Activated CD4-positive, alpha-beta T cell treated with anti-CD3 and anti-CD28 coated beads for 36 hours (primary cell): ENCODE measurements at regions not wholly inside any gene's neighbourhood (a gene's known extent, or its start where the extent isn't known, plus 50 kb on each side); places are given as distances from the start of the nearest gene placed in this dataset.

ENCODE experiments used
- ATAC-seq: fragments of 200-7000 bp; cut with Tn5 transposase; one replicate; pipeline ENCODE4 v1.10.0; 2021; ENCODE audit warnings: mild to moderate bottlenecking, moderate library complexity
- CTCF ChIA-PET: fragments of 350-600 bp; sonication (Branson Sonifier 250); formaldehyde crosslinking; loops from one replicate; lab custom pipeline; 2021; ENCODE audit warnings: antibody characterized with exemption; lab: Charles Lee
- POLR2A ChIA-PET: fragments of 350-600 bp; sonication (Branson Sonifier 250); formaldehyde crosslinking; loops from one replicate; lab custom pipeline; 2021; ENCODE audit warnings: antibody characterized with exemption, inconsistent platforms; lab: Charles Lee
- DNase-seq: peaks from one replicate; pipeline ENCODE4 v3.0.0-alpha.2; 2020
- H3K27ac Mint-ChIP-seq: one replicate; pipeline ENCODE4 v1.8.0; 2021; ENCODE audit warnings: mixed read lengths
- H3K27me3 Mint-ChIP-seq: one replicate; pipeline ENCODE4 v1.8.0; 2021; ENCODE audit warnings: mixed read lengths
- H3K36me3 Mint-ChIP-seq: one replicate; pipeline ENCODE4 v1.8.0; 2021; ENCODE audit warnings: low read depth, mixed read lengths
- H3K4me1 Mint-ChIP-seq: one replicate; pipeline ENCODE4 v1.8.0; 2021; ENCODE audit warnings: mixed read lengths
- H3K4me3 Mint-ChIP-seq: one replicate; pipeline ENCODE4 v1.8.0; 2021; ENCODE audit warnings: mild to moderate bottlenecking, moderate library complexity, mixed read lengths
- H3K9me3 Mint-ChIP-seq: one replicate; pipeline ENCODE4 v1.8.0; 2021; ENCODE audit warnings: low read depth, mixed read lengths
- intact Hi-C, 2 experiments: fragments of 100-400 bp; cut with DNase I in 1 of 2; cut with micrococcal nuclease in 1 of 2; formaldehyde crosslinking; loops; one replicate each; pipeline versions ENCODE4 v1.14.2 to v1.15.1; 2022 to 2024; cut with DNase I, micrococcal nuclease

GRCh38 chr22:48445113-48445827 is 1382.4 kb downstream of the BRD1 start:
- Mint-ChIP-seq H3K9me3 (no peaks in the 10 kb centered on the region), H3K4me3 (no peak overlapping the region), H3K27me3 (peaks cover 2% of the 10 kb centered on the region), H3K27ac (no peak overlapping the region), H3K36me3 (no peaks in the 10 kb centered on the region), H3K4me1 (no peaks in the 10 kb centered on the region)
- DNase-seq (no peak), ATAC-seq (no peak)
- ChIA-PET POLR2A (no interaction called here), CTCF (no interaction called here)
- intact Hi-C loops = no loop called here

- CTCF ChIA-PET = no interaction called here
- no peak overlapping the region for H3K27ac Mint-ChIP-seq
- no peaks in the 10 kb centered on the region for H3K36me3 Mint-ChIP-seq
- no peaks in the 10 kb centered on the region for H3K4me1 Mint-ChIP-seq
- intact Hi-C loops = no loop called here
- no peak overlapping the region for H3K4me3 Mint-ChIP-seq
- POLR2A ChIA-PET = no interaction called here
- no peaks in the 10 kb centered on the region for H3K9me3 Mint-ChIP-seq
- DNase-seq (no peak), ATAC-seq (no peak)
- no peaks in the 10 kb centered on the region for H3K27me3 Mint-ChIP-seq
These were observed 1383.2 kb downstream of the BRD1 start for GRCh38 chr22:48444320-48445112.

- no peaks in the 10 kb centered on the region for H3K36me3 Mint-ChIP-seq
- H3K27ac Mint-ChIP-seq = no peak overlapping the region
- no peak overlapping the region for H3K4me3 Mint-ChIP-seq
- no peaks in the 10 kb centered on the region for H3K27me3 Mint-ChIP-seq
- no peaks in the 10 kb centered on the region for H3K4me1 Mint-ChIP-seq
- ChIA-PET CTCF (no interaction called here), POLR2A (no interaction called here)
- DNase-seq (no peak), ATAC-seq (no peak)
- intact Hi-C loops = no loop called here
- no peaks in the 10 kb centered on the region for H3K9me3 Mint-ChIP-seq
These were observed 1384.0 kb downstream of the BRD1 start for GRCh38 chr22:48443680-48444079.

GRCh38 chr22:48442663-48443062 is 1385.0 kb downstream of the BRD1 start:
- H3K36me3 Mint-ChIP-seq = no peaks in the 10 kb centered on the region
- ChIA-PET POLR2A (no interaction called here), CTCF (no interaction called here)
- H3K9me3 Mint-ChIP-seq = no peaks in the 10 kb centered on the region
- H3K27ac Mint-ChIP-seq = no peak overlapping the region
- DNase-seq = no peak
- H3K4me3 Mint-ChIP-seq = no peak overlapping the region
- ATAC-seq = no peak
- intact Hi-C loops = no loop called here
- H3K27me3 Mint-ChIP-seq = no peaks in the 10 kb centered on the region
- H3K4me1 Mint-ChIP-seq = no peaks in the 10 kb centered on the region

- Mint-ChIP-seq H3K27ac (no peak overlapping the region), H3K27me3 (no peaks in the 10 kb centered on the region), H3K4me1 (no peaks in the 10 kb centered on the region), H3K36me3 (no peaks in the 10 kb centered on the region), H3K9me3 (no peaks in the 10 kb centered on the region), H3K4me3 (no peak overlapping the region)
- POLR2A ChIA-PET = no interaction called here
- intact Hi-C loops = no loop called here
- ATAC-seq (no peak), DNase-seq (no peak)
- CTCF ChIA-PET = no interaction called here
These were observed 1386.2 kb downstream of the BRD1 start for GRCh38 chr22:48441553-48441850.

GRCh38 chr22:48440673-48441552 is 1386.8 kb downstream of the BRD1 start:
- no peak overlapping the region for H3K27ac Mint-ChIP-seq
- intact Hi-C loops = no loop called here
- no peaks in the 10 kb centered on the region for H3K9me3 Mint-ChIP-seq
- POLR2A ChIA-PET = no interaction called here
- CTCF ChIA-PET = no interaction called here
- no peaks in the 10 kb centered on the region for H3K27me3 Mint-ChIP-seq
- ATAC-seq (no peak), DNase-seq (no peak)
- H3K4me1 Mint-ChIP-seq = no peaks in the 10 kb centered on the region
- no peaks in the 10 kb centered on the region for H3K36me3 Mint-ChIP-seq
- H3K4me3 Mint-ChIP-seq = no peak overlapping the region

- ChIA-PET POLR2A (no interaction called here), CTCF (no interaction called here)
- Mint-ChIP-seq H3K9me3 (no peaks in the 10 kb centered on the region), H3K36me3 (no peaks in the 10 kb centered on the region), H3K4me1 (no peaks in the 10 kb centered on the region), H3K27me3 (no peaks in the 10 kb centered on the region), H3K27ac (no peak overlapping the region), H3K4me3 (no peak overlapping the region)
- no peak for DNase-seq
- ATAC-seq = no peak
- intact Hi-C loops = no loop called here
These were observed 1387.5 kb downstream of the BRD1 start for GRCh38 chr22:48440176-48440575.

GRCh38 chr22:48439560-48440135 is 1388.0 kb downstream of the BRD1 start:
- POLR2A ChIA-PET = no interaction called here
- no peaks in the 10 kb centered on the region for H3K36me3 Mint-ChIP-seq
- no peaks in the 10 kb centered on the region for H3K4me1 Mint-ChIP-seq
- no peak overlapping the region for H3K4me3 Mint-ChIP-seq
- no peak for ATAC-seq
- intact Hi-C loops = no loop called here
- CTCF ChIA-PET = no interaction called here
- no peaks in the 10 kb centered on the region for H3K27me3 Mint-ChIP-seq
- no peak for DNase-seq
- no peaks in the 10 kb centered on the region for H3K9me3 Mint-ChIP-seq
- H3K27ac Mint-ChIP-seq = no peak overlapping the region

GRCh38 chr22:48438800-48439559 is 1388.7 kb downstream of the BRD1 start:
- H3K27ac Mint-ChIP-seq = no peak overlapping the region
- ATAC-seq (no peak), DNase-seq (no peak)
- CTCF ChIA-PET = no interaction called here
- H3K36me3 Mint-ChIP-seq = no peaks in the 10 kb centered on the region
- H3K27me3 Mint-ChIP-seq = no peaks in the 10 kb centered on the region
- no peaks in the 10 kb centered on the region for H3K9me3 Mint-ChIP-seq
- H3K4me3 Mint-ChIP-seq = no peak overlapping the region
- H3K4me1 Mint-ChIP-seq = no peaks in the 10 kb centered on the region
- intact Hi-C loops = no loop called here
- POLR2A ChIA-PET = interaction anchor here (0.6 kb wide), 1 partner anchor 40 kb away, joined by 10 read pairs; no protein-coding TSS in a partner anchor

- H3K36me3 Mint-ChIP-seq = no peaks in the 10 kb centered on the region
- intact Hi-C loops = no loop called here
- DNase-seq (no peak), ATAC-seq (no peak)
- H3K27ac Mint-ChIP-seq = no peak overlapping the region
- CTCF ChIA-PET = interaction anchor here (0.8 kb wide), 1 partner anchor 18 kb away, joined by 3 read pairs; no protein-coding TSS in a partner anchor
- H3K9me3 Mint-ChIP-seq = no peaks in the 10 kb centered on the region
- no peaks in the 10 kb centered on the region for H3K4me1 Mint-ChIP-seq
- POLR2A ChIA-PET = no interaction called here
- H3K27me3 Mint-ChIP-seq = no peaks in the 10 kb centered on the region
- H3K4me3 Mint-ChIP-seq = no peak overlapping the region
These were observed 1389.6 kb downstream of the BRD1 start for GRCh38 chr22:48438096-48438495.
